H9 (cell line): ENCODE measurements at regions not wholly inside any gene's neighbourhood (a gene's known extent, or its start where the extent isn't known, plus 50 kb on each side); places are given as distances from the start of the nearest gene placed in this dataset.

ENCODE experiments used
- DNase-seq: peaks from one replicate; pipeline ENCODE4 v3.0.0-alpha.2; 2017
- H2AFZ ChIP-seq: one replicate; pipeline ENCODE4 v1.6.1; 2013; ENCODE audit warnings: mild to moderate bottlenecking, low read length, control low read depth, moderate library complexity
- H2AK5ac ChIP-seq: 2 replicates; pipeline ENCODE4 v1.6.1; 2013; ENCODE audit warnings: low read length, control low read depth, mixed read lengths; ENCODE audit not compliant: insufficient read length
- H2BK120ac ChIP-seq: one replicate; pipeline ENCODE4 v1.6.1; 2013; ENCODE audit warnings: low read depth, mild to moderate bottlenecking, low read length, control low read depth, inconsistent platforms; ENCODE audit not compliant: poor library complexity, severe bottlenecking
- H2BK12ac ChIP-seq: 2 replicates; pipeline ENCODE4 v1.6.1; 2013; ENCODE audit warnings: low read length, control low read depth, mixed read lengths, low read depth; ENCODE audit not compliant: insufficient read length
- H2BK15ac ChIP-seq: 2 replicates; pipeline ENCODE4 v1.6.1; 2013; ENCODE audit warnings: low read depth, low read length, control low read depth
- H2BK20ac ChIP-seq: one replicate; pipeline ENCODE4 v1.6.1; 2013; ENCODE audit warnings: low read depth, mild to moderate bottlenecking, low read length, control low read depth, inconsistent platforms; ENCODE audit not compliant: poor library complexity, severe bottlenecking
- H2BK5ac ChIP-seq: 2 replicates; pipeline ENCODE4 v1.6.1; 2013; ENCODE audit warnings: low read length, control low read depth, mixed read lengths; ENCODE audit not compliant: insufficient read length
- H3K14ac ChIP-seq: 2 replicates; pipeline ENCODE4 v1.6.1; 2013; ENCODE audit warnings: low read length, control low read depth; ENCODE audit not compliant: insufficient read depth
- H3K18ac ChIP-seq: 2 replicates; pipeline ENCODE4 v1.6.1; 2013; ENCODE audit warnings: low read depth, mild to moderate bottlenecking, mixed read lengths, low read length, control low read depth; ENCODE audit not compliant: insufficient read length
- H3K23ac ChIP-seq: 2 replicates; pipeline ENCODE4 v1.6.1; 2013; ENCODE audit warnings: low read length, control low read depth, mixed read lengths, low read depth; ENCODE audit not compliant: insufficient read length
- H3K23me2 ChIP-seq: 2 replicates; pipeline ENCODE4 v1.6.1; 2013; ENCODE audit warnings: low read depth, mild to moderate bottlenecking, mixed read lengths, low read length, control low read depth; ENCODE audit not compliant: insufficient read length, poor library complexity, severe bottlenecking
- H3K27ac ChIP-seq: 2 replicates; pipeline ENCODE4 v1.5.1; 2013; ENCODE audit warnings: low read length, control low read depth, mixed read lengths, low read depth; ENCODE audit not compliant: insufficient read length
- H3K27me3 ChIP-seq: 2 replicates; pipeline ENCODE4 v1.6.1; 2013; ENCODE audit warnings: low read length, control low read depth, inconsistent platforms; ENCODE audit not compliant: insufficient read depth
- H3K4ac ChIP-seq: 2 replicates; pipeline ENCODE4 v1.6.1; 2013; ENCODE audit warnings: low read depth, mild to moderate bottlenecking, control low read depth, inconsistent platforms, low read length, moderate library complexity
- H3K4me1 ChIP-seq: 2 replicates; pipeline ENCODE4 v1.6.1; 2013; ENCODE audit warnings: low read length, control low read depth, inconsistent platforms; ENCODE audit not compliant: insufficient read depth
- H3K4me2 ChIP-seq: 2 replicates; pipeline ENCODE4 v1.6.1; 2013; ENCODE audit warnings: low read length, control low read depth, mixed read lengths; ENCODE audit not compliant: insufficient read length, insufficient read depth
- H3K56ac ChIP-seq: 2 replicates; pipeline ENCODE4 v1.6.1; 2013; ENCODE audit warnings: low read depth, mild to moderate bottlenecking, mixed read lengths, low read length, control low read depth; ENCODE audit not compliant: insufficient read length
- H3K79me1 ChIP-seq: 2 replicates; pipeline ENCODE4 v1.6.1; 2013; ENCODE audit warnings: low read depth, mild to moderate bottlenecking, moderate library complexity, low read length, control low read depth, inconsistent platforms; ENCODE audit not compliant: insufficient read depth, poor library complexity, severe bottlenecking
- H3K79me2 ChIP-seq: 2 replicates; pipeline ENCODE4 v1.6.1; 2013; ENCODE audit warnings: low read length, control low read depth, inconsistent platforms; ENCODE audit not compliant: insufficient read depth
- H3K9ac ChIP-seq: 2 replicates; pipeline ENCODE4 v1.6.1; 2013; ENCODE audit warnings: low read length, control low read depth, mixed read lengths; ENCODE audit not compliant: insufficient read length; ENCODE audit errors: extremely low read depth
- H3K9me3 ChIP-seq: one replicate; pipeline ENCODE4 v1.6.1; 2013; ENCODE audit warnings: low read depth, low read length, inconsistent platforms; ENCODE audit not compliant: control insufficient read depth
- H3T11ph ChIP-seq: one replicate; pipeline ENCODE4 v1.6.1; 2013; ENCODE audit warnings: mild to moderate bottlenecking, low read length, control low read depth, inconsistent platforms
- H4K20me1 ChIP-seq: one replicate; pipeline ENCODE4 v1.6.1; 2013; ENCODE audit not compliant: control insufficient read depth, insufficient read length, insufficient read depth
- H4K5ac ChIP-seq: 2 replicates; pipeline ENCODE4 v1.6.1; 2013; ENCODE audit warnings: low read depth, mild to moderate bottlenecking, mixed read lengths, low read length, control low read depth; ENCODE audit not compliant: insufficient read length
- H4K8ac ChIP-seq: replicated peaks from 2 replicates; pipeline ENCODE4 v1.6.1; 2013; ENCODE audit warnings: low read length, control low read depth, mixed read lengths, low read depth; ENCODE audit not compliant: insufficient read length
- H4K91ac ChIP-seq: 2 replicates; pipeline ENCODE4 v1.6.1; 2013; ENCODE audit warnings: low read depth, mild to moderate bottlenecking, moderate library complexity, mixed read lengths, low read length, control low read depth; ENCODE audit not compliant: insufficient read length
- H3K27ac Mint-ChIP-seq, 3 experiments: 2 replicates in 2 of 3; 3 replicates in 1 of 3; pipeline ENCODE4 v1.8.0; 2020 to 2021; ENCODE audit warnings: mixed read lengths in 3 of 3, mild to moderate bottlenecking in 1 of 3, moderate library complexity in 1 of 3
- H3K27me3 Mint-ChIP-seq: 2 replicates; pipeline ENCODE4 v1.8.0; 2021; ENCODE audit warnings: low read depth, mild to moderate bottlenecking, moderate library complexity, mixed read lengths
- H3K36me3 Mint-ChIP-seq, 3 experiments: 2 replicates in 2 of 3; 3 replicates in 1 of 3; pipeline ENCODE4 v1.8.0; 2020 to 2021; ENCODE audit warnings: low read depth in 3 of 3, mixed read lengths in 3 of 3; ENCODE audit not compliant: insufficient read depth in 1 of 3
- H3K4me1 Mint-ChIP-seq, 2 experiments: 2 replicates each; pipeline ENCODE4 v1.8.0; 2020; ENCODE audit warnings: mixed read lengths in 2 of 2
- H3K4me3 Mint-ChIP-seq, 2 experiments: 2 replicates in 1 of 2; 3 replicates in 1 of 2; pipeline ENCODE4 v1.8.0; 2020 to 2021; ENCODE audit warnings: mild to moderate bottlenecking in 2 of 2, mixed read lengths in 2 of 2, moderate library complexity in 1 of 2
- H3K9me3 Mint-ChIP-seq, 2 experiments: 2 replicates in 1 of 2; 3 replicates in 1 of 2; pipeline ENCODE4 v1.8.0; 2020; ENCODE audit warnings: mild to moderate bottlenecking in 2 of 2, mixed read lengths in 2 of 2, moderate library complexity in 1 of 2
- CTCF ChIP-seq: fragments of 200-600 bp; sonication (generic); conservative IDR thresholded peaks from 3 replicates; pipeline ENCODE4 v1.8.0; 2021; ENCODE audit warnings: antibody characterized with exemption, mild to moderate bottlenecking
- WGBS: extraction: QIAGEN DNeasy Blood & Tissue Kit; methylation state at CpG from one replicate; pipeline ENCODE4 v1.1.7; 2013; ENCODE audit warnings: missing lambda C conversion rate, low lambda C conversion rate, mixed read lengths; ENCODE audit not compliant: insufficient read length; ENCODE audit errors: extremely low coverage; 5-methylcytosine and 5-hydroxymethylcytosine counted together

GRCh38 chr9:4380406-4380805 is 80.5 kb upstream of the GLIS3 start:
- Mint-ChIP-seq H3K4me1 (peaks cover 0 to 5% of the 10 kb centered on the region in 2 experiments; a peak in 2 of 4 replicates), H3K4me3 (no peak overlapping the region), H3K27ac (no peak overlapping the region), H3K9me3 (no peaks in the 10 kb centered on the region), H3K27me3 (no peaks in the 10 kb centered on the region), H3K36me3 (no peaks in the 10 kb centered on the region)
- no peak for TF ChIP-seq CTCF
- Histone ChIP-seq H3K23ac (no peak overlapping the region), H4K20me1 (no peaks in the 10 kb centered on the region), H3K4me2 (no peak overlapping the region), H2BK20ac (no peak overlapping the region), H4K91ac (no peak overlapping the region), H3K56ac (no peak overlapping the region), H2BK12ac (no peak overlapping the region), H2AK5ac (no peak overlapping the region), H3K18ac (no peak overlapping the region), H4K5ac (no peak overlapping the region), H4K8ac (no peak overlapping the region), H3K4me1 (no peaks in the 10 kb centered on the region), H3K27ac (no peak overlapping the region), H2AFZ (no peak overlapping the region), H3T11ph (no peak overlapping the region), H3K27me3 (no peaks in the 10 kb centered on the region), H3K79me1 (no peaks in the 10 kb centered on the region), H2BK15ac (no peak overlapping the region), H3K9me3 (no peaks in the 10 kb centered on the region), H2BK120ac (no peak overlapping the region), H3K14ac (no peak overlapping the region), H3K79me2 (no peaks in the 10 kb centered on the region), H3K9ac (no peak overlapping the region), H3K23me2 (no peaks in the 10 kb centered on the region), H3K4ac (no peak overlapping the region), H2BK5ac (no peak overlapping the region)
- no peak for DNase-seq
- no CpG with 5 or more reads among the region's 2 CpGs for WGBS
